Esophagus muscularis mucosa (tissue), 4 donors: ENCODE measurements at regions not wholly inside any gene's neighbourhood (a gene's known extent, or its start where the extent isn't known, plus 50 kb on each side); places are given as distances from the start of the nearest gene placed in this dataset.

Experiments used
- DNase-seq: peaks from one replicate; pipeline ENCODE4 v3.0.0-alpha.2; 2017; ENCODE audit errors: extremely low spot score
- H3K27ac ChIP-seq, 4 donors: fragments of 200-600 bp; sonication (generic); replicated peaks in 1 of 4; 1 replicate in 3 of 4; 2 replicates in 1 of 4; pipeline ENCODE4 v1.5.1; 2016 to 2019; ENCODE audit warnings: mild to moderate bottlenecking in 1 of 4
- H3K27me3 ChIP-seq, 4 donors: fragments of 200-600 bp; sonication (generic); one replicate each; pipeline versions ENCODE4 v1.5.1 to v1.6.0; 2016 to 2019
- H3K36me3 ChIP-seq, 4 donors: fragments of 200-600 bp; sonication (generic); one replicate each; pipeline ENCODE4 v1.5.1; 2016 to 2019
- H3K4me1 ChIP-seq, 4 donors: fragments of 200-600 bp; sonication (generic); one replicate each; pipeline ENCODE4 v1.5.1; 2016 to 2019
- H3K4me3 ChIP-seq, 4 donors: fragments of 200-600 bp; sonication (generic); 1 replicate in 2 of 4; 2 replicates in 2 of 4; pipeline ENCODE4 v1.5.1; 2016 to 2019; ENCODE audit warnings: mild to moderate bottlenecking in 4 of 4, moderate library complexity in 1 of 4
- H3K9me3 ChIP-seq, 4 donors: fragments of 200-600 bp; sonication (generic); 1 replicate in 3 of 4; 2 replicates in 1 of 4; pipeline ENCODE4 v1.5.1; 2016 to 2019
- EP300 ChIP-seq: sonication (generic); formaldehyde crosslinking; IDR thresholded peaks from one replicate; pipeline ENCODE4 v1.6.1; 2017; ENCODE audit warnings: antibody characterized with exemption
- POLR2A ChIP-seq: fragments of 450-650 bp; IDR thresholded peaks from one replicate; pipeline ENCODE4 v1.6.1; 2017; ENCODE audit warnings: antibody characterized with exemption, moderate library complexity, mild to moderate bottlenecking, low read depth
- POLR2AphosphoS5 ChIP-seq, 2 donors: sonication (generic); formaldehyde crosslinking; IDR thresholded peaks; one replicate each; pipeline ENCODE4 v1.6.1; 2017; ENCODE audit warnings: antibody characterized with exemption in 2 of 2
- WGBS: methylation state at CpG from one replicate; pipeline ENCODE4 v1.1.5; 2018; 5-methylcytosine and 5-hydroxymethylcytosine counted together
- intact Hi-C: fragments of 100-400 bp; cut with DNase I; formaldehyde crosslinking; loops from one replicate; pipeline ENCODE4 v1.15.1; 2023
- TF ChIP-seq, protein P1 (sequence below), 3 experiments: fragments of 200-600 bp in 2 of 3; fragments of 450-650 bp in 1 of 3; sonication (generic) in 2 of 3; IDR thresholded peaks; one replicate each; pipeline ENCODE4 v1.5.1; 2017 to 2019; ENCODE audit warnings: antibody characterized with exemption in 3 of 3, mild to moderate bottlenecking in 2 of 3, moderate library complexity in 1 of 3

DNA sequence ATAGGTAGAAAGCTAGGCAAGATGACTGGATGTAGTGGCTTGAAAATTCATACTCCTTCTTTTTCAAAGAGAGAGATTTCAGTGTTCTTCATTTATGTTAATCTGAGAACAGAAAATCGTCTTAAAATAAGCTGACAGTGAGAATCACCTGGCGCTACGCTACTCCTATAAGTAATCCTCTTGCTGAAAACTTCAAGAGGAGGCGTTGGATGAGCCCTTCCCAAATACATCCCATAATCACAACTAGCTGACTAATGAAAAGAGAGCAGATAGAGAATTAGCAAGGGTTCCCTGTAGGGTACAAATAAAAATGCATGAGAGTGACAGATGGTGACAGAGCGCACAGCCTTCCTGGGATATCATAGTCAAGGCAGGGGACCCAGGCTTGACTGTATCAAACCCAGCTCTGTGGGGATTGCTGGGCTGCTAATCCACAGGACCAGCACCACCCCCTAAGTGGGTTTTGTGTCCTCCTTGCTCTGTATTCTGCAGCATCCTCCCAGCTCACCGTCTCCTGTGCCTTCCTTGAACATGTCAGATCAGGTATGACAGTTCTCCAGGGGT is 280.2 kb downstream of the SP3 start:
- intact Hi-C loops: no loop called here
- Histone ChIP-seq H3K4me3 (no peak overlapping the region), H3K4me1 (no peaks in the 10 kb centered on the region), H3K27ac (no peak overlapping the region), H3K36me3 (no peaks in the 10 kb centered on the region), H3K9me3 (peaks cover 0 to 13% (median 11%) of the 10 kb centered on the region in 4 donors), H3K27me3 (no peaks in the 10 kb centered on the region)
- DNase-seq: no peak
- WGBS: 85% methylated on average over 6 of the region's 6 CpGs
- no peak for TF ChIP-seq POLR2A
- no peak for TF ChIP-seq POLR2AphosphoS5 (IDR thresholded peaks at IDR 0.05)
- no peak for TF ChIP-seq EP300
- TF ChIP-seq, protein P1, sequence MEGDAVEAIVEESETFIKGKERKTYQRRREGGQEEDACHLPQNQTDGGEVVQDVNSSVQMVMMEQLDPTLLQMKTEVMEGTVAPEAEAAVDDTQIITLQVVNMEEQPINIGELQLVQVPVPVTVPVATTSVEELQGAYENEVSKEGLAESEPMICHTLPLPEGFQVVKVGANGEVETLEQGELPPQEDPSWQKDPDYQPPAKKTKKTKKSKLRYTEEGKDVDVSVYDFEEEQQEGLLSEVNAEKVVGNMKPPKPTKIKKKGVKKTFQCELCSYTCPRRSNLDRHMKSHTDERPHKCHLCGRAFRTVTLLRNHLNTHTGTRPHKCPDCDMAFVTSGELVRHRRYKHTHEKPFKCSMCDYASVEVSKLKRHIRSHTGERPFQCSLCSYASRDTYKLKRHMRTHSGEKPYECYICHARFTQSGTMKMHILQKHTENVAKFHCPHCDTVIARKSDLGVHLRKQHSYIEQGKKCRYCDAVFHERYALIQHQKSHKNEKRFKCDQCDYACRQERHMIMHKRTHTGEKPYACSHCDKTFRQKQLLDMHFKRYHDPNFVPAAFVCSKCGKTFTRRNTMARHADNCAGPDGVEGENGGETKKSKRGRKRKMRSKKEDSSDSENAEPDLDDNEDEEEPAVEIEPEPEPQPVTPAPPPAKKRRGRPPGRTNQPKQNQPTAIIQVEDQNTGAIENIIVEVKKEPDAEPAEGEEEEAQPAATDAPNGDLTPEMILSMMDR (IDR thresholded peaks at IDR 0.05): no peak

DNA sequence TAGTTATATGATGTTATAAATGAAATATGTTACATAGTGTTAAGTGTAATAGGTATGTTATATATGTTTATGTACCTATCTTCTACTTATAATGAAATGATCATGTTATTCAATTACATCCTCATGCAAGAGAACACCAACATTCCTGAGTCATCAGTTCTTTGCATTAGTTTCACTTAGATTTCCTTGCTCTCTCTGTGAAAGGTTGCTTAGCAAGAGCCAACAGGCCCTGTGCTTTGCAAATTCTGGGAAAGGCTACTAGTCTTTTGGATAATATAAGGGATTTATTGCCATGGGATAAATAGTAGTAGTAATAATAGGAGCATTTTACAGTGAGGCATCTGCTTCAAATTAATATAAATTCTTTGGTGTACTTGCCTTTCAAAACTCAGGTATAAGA is 274.8 kb downstream of the SP3 start:
- Histone ChIP-seq H3K9me3 (no peaks in the 10 kb centered on the region), H3K36me3 (no peaks in the 10 kb centered on the region), H3K4me1 (no peaks in the 10 kb centered on the region), H3K4me3 (no peak overlapping the region), H3K27ac (no peak overlapping the region), H3K27me3 (no peaks in the 10 kb centered on the region)
- intact Hi-C loops: no loop called here
- TF ChIP-seq, protein P1 (IDR thresholded peaks at IDR 0.05): no peak
- TF ChIP-seq EP300 (no peak), POLR2AphosphoS5 (IDR thresholded peaks at IDR 0.05) (no peak), POLR2A (no peak)
- no peak for DNase-seq

DNA sequence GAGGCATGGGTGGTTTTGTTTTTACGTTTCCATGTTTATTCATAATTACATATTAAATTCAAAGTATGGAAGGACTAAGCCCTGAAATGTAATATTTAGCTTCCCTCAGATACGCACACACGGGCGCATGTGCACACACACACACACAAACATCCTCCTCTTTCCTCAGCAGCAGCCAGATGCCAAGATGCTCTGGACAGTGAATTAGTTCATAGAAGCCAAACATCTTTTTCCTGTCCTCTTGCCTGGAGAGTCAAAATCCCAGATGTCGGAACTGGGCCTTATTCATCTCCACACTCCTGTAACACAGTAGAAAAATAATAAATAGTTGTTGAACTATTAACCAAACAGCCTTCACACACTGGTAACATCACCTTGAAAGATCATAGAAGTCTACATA is 273.1 kb downstream of the SP3 start:
- Histone ChIP-seq H3K4me3 (no peak overlapping the region), H3K27me3 (no peaks in the 10 kb centered on the region), H3K4me1 (no peaks in the 10 kb centered on the region), H3K9me3 (no peaks in the 10 kb centered on the region), H3K27ac (no peak overlapping the region), H3K36me3 (no peaks in the 10 kb centered on the region)
- intact Hi-C loops: no loop called here
- WGBS: 60% methylated on average over 5 of the region's 5 CpGs
- no peak for TF ChIP-seq POLR2A
- TF ChIP-seq EP300: no peak
- TF ChIP-seq POLR2AphosphoS5 (IDR thresholded peaks at IDR 0.05): no peak
- TF ChIP-seq, protein P1 (IDR thresholded peaks at IDR 0.05): no peak
- no peak for DNase-seq

DNA sequence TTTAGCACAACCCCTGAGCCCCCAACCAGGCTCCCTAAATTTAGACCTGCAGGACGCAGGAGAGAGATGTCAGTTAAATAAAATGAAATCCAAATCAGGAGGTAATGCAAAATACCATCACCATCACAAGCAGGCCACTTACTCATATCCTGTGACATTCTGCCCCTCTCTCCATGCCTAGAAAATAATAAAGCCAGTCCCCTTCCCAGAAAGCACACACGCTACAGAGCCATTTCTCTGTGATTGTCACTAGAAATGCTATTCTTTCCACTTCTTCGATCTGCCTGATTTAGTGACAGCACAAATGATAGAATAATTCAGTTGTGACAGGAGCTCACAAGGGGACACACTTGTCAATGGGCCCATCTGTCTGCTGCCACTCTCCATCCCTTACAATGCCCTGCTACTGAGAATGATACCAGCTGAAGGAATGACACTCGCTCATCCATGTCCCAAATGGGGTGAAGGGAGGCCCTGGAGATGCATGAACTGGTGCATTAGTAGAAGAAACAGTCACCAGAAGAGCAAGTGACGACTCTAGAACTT is 272.1 kb downstream of the SP3 start:
- no peak overlapping the region for H3K4me3 ChIP-seq
- 88% methylated on average over 5 of the region's 5 CpGs for WGBS
- no peaks in the 10 kb centered on the region for H3K27me3 ChIP-seq
- DNase-seq: no peak
- intact Hi-C loops: no loop called here
- TF ChIP-seq POLR2AphosphoS5 (IDR thresholded peaks at IDR 0.05) (no peak), POLR2A (no peak), EP300 (no peak)
- TF ChIP-seq, protein P1 (IDR thresholded peaks at IDR 0.05): no peak
- no peaks in the 10 kb centered on the region for H3K4me1 ChIP-seq
- no peak overlapping the region for H3K27ac ChIP-seq
- no peaks in the 10 kb centered on the region for H3K9me3 ChIP-seq
- H3K36me3 ChIP-seq: no peaks in the 10 kb centered on the region

DNA sequence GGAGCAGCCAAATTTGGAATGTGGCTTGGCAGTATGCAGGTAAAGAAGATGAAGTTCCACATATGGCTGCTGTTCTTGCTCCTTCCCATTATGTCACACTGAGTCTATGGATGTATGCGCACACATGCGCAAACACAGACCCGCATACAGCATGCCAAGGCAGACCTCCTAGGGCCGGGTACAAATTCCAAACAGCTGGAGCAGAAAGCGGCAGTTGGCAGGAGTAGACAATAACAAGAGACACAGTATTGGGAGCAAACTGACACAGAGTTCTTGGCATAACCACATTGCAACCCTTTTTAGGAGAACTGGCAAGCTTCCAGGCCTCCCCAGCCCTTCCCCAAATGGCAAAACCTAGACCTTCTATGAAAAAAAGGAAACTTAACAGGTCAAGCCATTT is 268.9 kb downstream of the SP3 start:
- TF ChIP-seq, protein P1 (IDR thresholded peaks at IDR 0.05): no peak
- TF ChIP-seq POLR2A: no peak
- no peak for TF ChIP-seq EP300
- no peak for TF ChIP-seq POLR2AphosphoS5 (IDR thresholded peaks at IDR 0.05)
- H3K27ac ChIP-seq: no peak overlapping the region
- 76% methylated on average over 5 of the region's 5 CpGs for WGBS
- intact Hi-C loops: no loop called here
- DNase-seq: no peak
- H3K27me3 ChIP-seq: no peaks in the 10 kb centered on the region
- no peaks in the 10 kb centered on the region for H3K4me1 ChIP-seq
- no peak overlapping the region for H3K4me3 ChIP-seq
- no peaks in the 10 kb centered on the region for H3K9me3 ChIP-seq
- H3K36me3 ChIP-seq: no peaks in the 10 kb centered on the region
